ENCODE measurements at regions not wholly inside any gene's neighbourhood (a gene's known extent, or its start where the extent isn't known, plus 50 kb on each side); places are given as distances from the start of the nearest gene placed in this dataset.

DNA sequence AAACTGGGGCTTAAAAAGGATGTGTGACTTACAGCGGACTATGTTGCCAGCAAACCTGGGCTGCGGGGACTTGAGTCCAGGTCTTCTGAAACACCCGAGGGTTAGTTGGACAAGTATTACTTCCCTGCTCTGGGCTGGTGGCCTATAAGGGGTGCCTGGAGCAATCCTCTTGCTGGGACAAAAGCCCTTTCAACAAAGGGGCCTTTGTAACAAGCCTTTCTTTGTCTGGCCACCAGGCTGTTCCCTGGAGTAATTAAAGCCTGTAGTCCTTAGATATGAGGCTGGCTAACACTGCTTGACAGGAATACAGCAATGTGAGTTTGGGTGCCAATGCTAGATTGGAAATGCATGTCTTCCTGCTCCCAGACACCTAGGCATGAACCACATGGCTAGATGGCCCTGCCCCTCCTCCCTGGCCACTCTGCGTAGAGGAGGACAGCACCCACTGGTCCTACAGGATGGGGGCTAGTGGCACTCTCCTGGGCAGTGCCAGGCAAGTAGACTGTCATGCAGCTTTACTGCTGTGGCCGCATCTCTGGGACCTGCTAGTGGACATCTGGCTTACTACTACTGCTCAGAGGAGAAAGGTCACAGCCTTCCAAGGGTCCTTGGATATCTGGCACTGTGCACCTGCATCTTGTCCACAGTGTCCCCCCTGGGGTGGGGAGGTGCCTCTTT, 343.1 kb downstream of the ZSWIM6 start:
- H3K36me3 ChIP-seq (ENCODE audit: control insufficient read depth, insufficient read depth, low read length): no peaks in the 10 kb centered on the region
- no peaks in the 10 kb centered on the region for H3K4me1 ChIP-seq (ENCODE audit: control insufficient read depth, insufficient read depth, low read length)
- H3K9ac ChIP-seq (ENCODE audit: extremely low read depth, low read length, poor library complexity, severe bottlenecking): no peak overlapping the region
- Mint-ChIP-seq H3K4me1 (peaks cover 5% of the 10 kb centered on the region), H3K27ac (no peak overlapping the region), H3K4me3 (no peak overlapping the region), H3K27me3 (ENCODE audit: insufficient read depth) (no peaks in the 10 kb centered on the region), H3K36me3 (ENCODE audit: low read depth) (no peaks in the 10 kb centered on the region), H3K9me3 (no peaks in the 10 kb centered on the region)
- H3K27me3 ChIP-seq (ENCODE audit: control insufficient read depth, insufficient read depth, low read length, poor library complexity, severe bottlenecking): no peaks in the 10 kb centered on the region
- TF ChIP-seq, protein P1, sequence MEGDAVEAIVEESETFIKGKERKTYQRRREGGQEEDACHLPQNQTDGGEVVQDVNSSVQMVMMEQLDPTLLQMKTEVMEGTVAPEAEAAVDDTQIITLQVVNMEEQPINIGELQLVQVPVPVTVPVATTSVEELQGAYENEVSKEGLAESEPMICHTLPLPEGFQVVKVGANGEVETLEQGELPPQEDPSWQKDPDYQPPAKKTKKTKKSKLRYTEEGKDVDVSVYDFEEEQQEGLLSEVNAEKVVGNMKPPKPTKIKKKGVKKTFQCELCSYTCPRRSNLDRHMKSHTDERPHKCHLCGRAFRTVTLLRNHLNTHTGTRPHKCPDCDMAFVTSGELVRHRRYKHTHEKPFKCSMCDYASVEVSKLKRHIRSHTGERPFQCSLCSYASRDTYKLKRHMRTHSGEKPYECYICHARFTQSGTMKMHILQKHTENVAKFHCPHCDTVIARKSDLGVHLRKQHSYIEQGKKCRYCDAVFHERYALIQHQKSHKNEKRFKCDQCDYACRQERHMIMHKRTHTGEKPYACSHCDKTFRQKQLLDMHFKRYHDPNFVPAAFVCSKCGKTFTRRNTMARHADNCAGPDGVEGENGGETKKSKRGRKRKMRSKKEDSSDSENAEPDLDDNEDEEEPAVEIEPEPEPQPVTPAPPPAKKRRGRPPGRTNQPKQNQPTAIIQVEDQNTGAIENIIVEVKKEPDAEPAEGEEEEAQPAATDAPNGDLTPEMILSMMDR (conservative IDR thresholded peaks at IDR 0.05): peak; percentile 67
- no peak overlapping the region for H3K4me3 ChIP-seq (ENCODE audit: low read length)
- WGBS, 2 experiments (ENCODE audit: insufficient coverage in 1 of 2, insufficient read length in 1 of 2): 83 to 89% methylated on average over 4 to 5 of the region's 5 CpGs
- DNase-seq: peak; percentile 61
- H3K9me3 ChIP-seq (ENCODE audit: control insufficient read depth, low read length): no peaks in the 10 kb centered on the region
- H3K27ac ChIP-seq (ENCODE audit: low read depth, low read length): peak overlapping the region; percentile 41

GRCh38 chr5:61677220-61677619, 345.2 kb downstream of the ZSWIM6 start:
- Mint-ChIP-seq H3K4me1 (peaks cover 5% of the 10 kb centered on the region), H3K27ac (no peak overlapping the region), H3K27me3 (ENCODE audit: insufficient read depth) (no peaks in the 10 kb centered on the region), H3K9me3 (no peaks in the 10 kb centered on the region), H3K36me3 (ENCODE audit: low read depth) (no peaks in the 10 kb centered on the region), H3K4me3 (no peak overlapping the region)
- no peak overlapping the region for H3K27ac ChIP-seq (ENCODE audit: low read depth, low read length)
- no peaks in the 10 kb centered on the region for H3K36me3 ChIP-seq (ENCODE audit: control insufficient read depth, insufficient read depth, low read length)
- no peak overlapping the region for H3K9ac ChIP-seq (ENCODE audit: extremely low read depth, low read length, poor library complexity, severe bottlenecking)
- TF ChIP-seq, protein P1 (conservative IDR thresholded peaks at IDR 0.05): no peak
- H3K9me3 ChIP-seq (ENCODE audit: control insufficient read depth, low read length): no peaks in the 10 kb centered on the region
- no peak for DNase-seq
- 80 to 87% methylated on average over 1 to 2 of the region's 2 CpGs for WGBS, 2 experiments (ENCODE audit: insufficient coverage in 1 of 2, insufficient read length in 1 of 2)
- H3K4me3 ChIP-seq (ENCODE audit: low read length): no peak overlapping the region
- no peaks in the 10 kb centered on the region for H3K4me1 ChIP-seq (ENCODE audit: control insufficient read depth, insufficient read depth, low read length)
- no peaks in the 10 kb centered on the region for H3K27me3 ChIP-seq (ENCODE audit: control insufficient read depth, insufficient read depth, low read length, poor library complexity, severe bottlenecking)

DNA sequence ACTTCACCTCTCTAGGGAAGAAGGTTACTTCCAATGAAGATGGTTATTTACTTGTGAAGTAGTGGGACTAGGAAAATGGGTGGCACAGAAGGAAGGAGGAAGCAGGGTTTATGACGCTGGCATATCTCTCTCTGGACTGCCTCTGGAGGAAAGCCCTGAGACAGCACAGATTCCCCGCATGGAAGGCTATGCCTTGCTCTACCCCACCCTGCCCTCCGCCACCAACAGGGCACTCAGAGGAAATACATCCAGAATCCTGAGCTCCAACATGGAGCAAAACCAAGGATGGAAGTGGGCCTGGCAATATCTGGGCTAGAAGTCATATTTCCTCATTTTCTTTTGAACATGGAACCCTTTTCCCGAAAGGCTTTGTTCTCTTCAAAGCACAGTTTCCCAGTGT, 346.9 kb downstream of the ZSWIM6 start:
- no peak overlapping the region for H3K4me3 ChIP-seq (ENCODE audit: low read length)
- no peak overlapping the region for H3K27ac ChIP-seq (ENCODE audit: low read depth, low read length)
- H3K9ac ChIP-seq (ENCODE audit: extremely low read depth, low read length, poor library complexity, severe bottlenecking): no peak overlapping the region
- Mint-ChIP-seq H3K4me3 (no peak overlapping the region), H3K4me1 (peaks cover 5% of the 10 kb centered on the region), H3K27ac (no peak overlapping the region), H3K9me3 (no peaks in the 10 kb centered on the region), H3K27me3 (ENCODE audit: insufficient read depth) (no peaks in the 10 kb centered on the region), H3K36me3 (ENCODE audit: low read depth) (no peaks in the 10 kb centered on the region)
- no peaks in the 10 kb centered on the region for H3K9me3 ChIP-seq (ENCODE audit: control insufficient read depth, low read length)
- TF ChIP-seq, protein P1 (conservative IDR thresholded peaks at IDR 0.05): peak; percentile 64
- no peaks in the 10 kb centered on the region for H3K36me3 ChIP-seq (ENCODE audit: control insufficient read depth, insufficient read depth, low read length)
- peak; percentile 80 for DNase-seq
- WGBS, 2 experiments (ENCODE audit: insufficient coverage in 1 of 2, insufficient read length in 1 of 2): 60 to 73% methylated on average over 3 to 4 of the region's 4 CpGs
- no peaks in the 10 kb centered on the region for H3K4me1 ChIP-seq (ENCODE audit: control insufficient read depth, insufficient read depth, low read length)
- H3K27me3 ChIP-seq (ENCODE audit: control insufficient read depth, insufficient read depth, low read length, poor library complexity, severe bottlenecking): no peaks in the 10 kb centered on the region
